ENCODE measurements at regions not wholly inside any gene's neighbourhood (a gene's known extent, or its start where the extent isn't known, plus 50 kb on each side); places are given as distances from the start of the nearest gene placed in this dataset.
A peak's percentile ranks its signal among the peaks of the same experiment; 100 is the strongest.

DNA sequence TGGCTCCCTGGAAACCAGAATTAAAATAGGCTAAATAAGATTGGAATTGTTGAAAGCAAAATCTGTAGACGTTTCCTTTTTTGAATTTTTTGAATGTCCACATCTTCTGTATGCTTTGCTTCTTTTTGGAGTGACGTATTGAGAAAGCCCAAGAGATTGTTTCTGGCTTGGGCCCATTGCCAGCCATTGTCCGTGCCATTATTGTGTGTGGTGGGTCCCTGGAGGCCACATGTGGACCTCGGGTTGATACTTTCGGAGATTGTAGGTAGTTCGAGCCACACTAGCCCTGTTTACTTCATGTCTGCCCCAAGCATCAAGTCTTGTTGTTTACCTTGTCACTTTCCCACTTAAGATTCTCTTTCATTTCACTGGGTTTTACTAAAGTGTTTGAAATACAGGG is 106.0 kb downstream of the PALM2AKAP2 start:
- in situ Hi-C loops (cut with MboI; ENCODE audit: low sequenced_read_pairs) (no loop called here), dilution Hi-C loops (cut with HindIII; ENCODE audit: low sequenced_read_pairs, unreplicated experiment) (no loop called here), intact Hi-C loops (cut with micrococcal nuclease) (loop anchor here (10.0 kb wide), 1 partner anchor 121 kb away; no protein-coding TSS in a partner anchor)
- Histone ChIP-seq H2AK9ac (replicated peaks; ENCODE audit: low read depth, low read length, poor library complexity) (no peak overlapping the region), H4K8ac (ENCODE audit: low read depth in 2 of 2, low read length in 2 of 2) (no peak overlapping the region), H3K79me1 (ENCODE audit: low read depth in 1 of 2, low read length in 2 of 2) (peaks cover 26 to 46% of the 10 kb centered on the region in 2 experiments), H3K4me2 (ENCODE audit: low read depth, low read length) (no peak overlapping the region), H3K4me3 (ENCODE audit: insufficient read depth, low read depth, low read length) (no peak overlapping the region), H4K5ac (ENCODE audit: low read depth, low read length) (no peak overlapping the region), H3K18ac (ENCODE audit: low read depth, low read length) (no peak overlapping the region), H3K36me3 (ENCODE audit: control insufficient read depth, insufficient read depth, low read length) (peaks cover 2% of the 10 kb centered on the region; the same call in 1 of the 2 replicates), H3K9me3 (ENCODE audit: control insufficient read depth, insufficient read depth, low read length) (no peaks in the 10 kb centered on the region), H3K9ac (ENCODE audit: low read depth, low read length) (no peak overlapping the region), H3K56ac (ENCODE audit: extremely low read depth, insufficient read depth, low read length) (no peak overlapping the region), H4K20me1 (ENCODE audit: insufficient read depth, low read length) (peaks cover 15% of the 10 kb centered on the region), H3K27ac (ENCODE audit: insufficient read depth, low read length) (no peak overlapping the region), H2BK15ac (ENCODE audit: low read depth, low read length) (no peak overlapping the region), H2AFZ (replicated peaks; ENCODE audit: low read length, poor library complexity) (no peak overlapping the region), H3K23ac (ENCODE audit: low read depth, low read length) (no peak overlapping the region), H2BK5ac (ENCODE audit: low read depth, low read length, poor library complexity, severe bottlenecking) (no peak overlapping the region), H2AK5ac (ENCODE audit: low read depth, low read length) (peak overlapping the region; percentile 76; the same call in 1 of the 2 replicates), H3K4ac (ENCODE audit: low read depth, low read length) (0 out of 2 replicates have a peak overlapping the region, but pooled peaks have one; percentile 30), H3K27me3 (ENCODE audit: control insufficient read depth, insufficient read depth, low read length) (no peaks in the 10 kb centered on the region), H3K9me1 (ENCODE audit: insufficient read depth, low read length) (peaks cover 12% of the 10 kb centered on the region), H2BK120ac (ENCODE audit: low read depth, low read length) (no peak overlapping the region), H3K14ac (replicated peaks; ENCODE audit: low read depth, low read length) (no peak overlapping the region), H4K91ac (ENCODE audit: insufficient read depth, low read depth, low read length) (no peak overlapping the region), H3K4me1 (ENCODE audit: control insufficient read depth, insufficient read depth, low read length) (peaks cover 8% of the 10 kb centered on the region), H2BK20ac (ENCODE audit: low read depth, low read length) (no peak overlapping the region)
- TF ChIP-seq NFE2L2 (IDR thresholded peaks at IDR 0.05; ENCODE audit: low read depth, low read length) (no peak), RAD21 (IDR thresholded peaks at IDR 0.05; ENCODE audit: low read length) (no peak), MAFK (IDR thresholded peaks at IDR 0.05; ENCODE audit: low read depth, low read length) (no peak), CEBPB (IDR thresholded peaks at IDR 0.05; ENCODE audit: low read depth, low read length) (no peak), CHD1 (IDR thresholded peaks at IDR 0.05; ENCODE audit: low read depth, low read length) (no peak), BHLHE40 (IDR thresholded peaks at IDR 0.05; ENCODE audit: low read depth, low read length) (no peak), MAZ (IDR thresholded peaks at IDR 0.05; ENCODE audit: borderline replicate concordance, low read depth, low read length) (no peak), POLR2A (IDR thresholded peaks at IDR 0.05; ENCODE audit: low read depth, low read length) (no peak), MXI1 (IDR thresholded peaks at IDR 0.05; ENCODE audit: borderline replicate concordance, low read depth, low read length) (no peak)
- TF ChIP-seq, protein P1, sequence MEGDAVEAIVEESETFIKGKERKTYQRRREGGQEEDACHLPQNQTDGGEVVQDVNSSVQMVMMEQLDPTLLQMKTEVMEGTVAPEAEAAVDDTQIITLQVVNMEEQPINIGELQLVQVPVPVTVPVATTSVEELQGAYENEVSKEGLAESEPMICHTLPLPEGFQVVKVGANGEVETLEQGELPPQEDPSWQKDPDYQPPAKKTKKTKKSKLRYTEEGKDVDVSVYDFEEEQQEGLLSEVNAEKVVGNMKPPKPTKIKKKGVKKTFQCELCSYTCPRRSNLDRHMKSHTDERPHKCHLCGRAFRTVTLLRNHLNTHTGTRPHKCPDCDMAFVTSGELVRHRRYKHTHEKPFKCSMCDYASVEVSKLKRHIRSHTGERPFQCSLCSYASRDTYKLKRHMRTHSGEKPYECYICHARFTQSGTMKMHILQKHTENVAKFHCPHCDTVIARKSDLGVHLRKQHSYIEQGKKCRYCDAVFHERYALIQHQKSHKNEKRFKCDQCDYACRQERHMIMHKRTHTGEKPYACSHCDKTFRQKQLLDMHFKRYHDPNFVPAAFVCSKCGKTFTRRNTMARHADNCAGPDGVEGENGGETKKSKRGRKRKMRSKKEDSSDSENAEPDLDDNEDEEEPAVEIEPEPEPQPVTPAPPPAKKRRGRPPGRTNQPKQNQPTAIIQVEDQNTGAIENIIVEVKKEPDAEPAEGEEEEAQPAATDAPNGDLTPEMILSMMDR (conservative IDR thresholded peaks at IDR 0.05; ENCODE audit: low read depth, low read length) = no peak
- TF ChIP-seq, protein P2, sequence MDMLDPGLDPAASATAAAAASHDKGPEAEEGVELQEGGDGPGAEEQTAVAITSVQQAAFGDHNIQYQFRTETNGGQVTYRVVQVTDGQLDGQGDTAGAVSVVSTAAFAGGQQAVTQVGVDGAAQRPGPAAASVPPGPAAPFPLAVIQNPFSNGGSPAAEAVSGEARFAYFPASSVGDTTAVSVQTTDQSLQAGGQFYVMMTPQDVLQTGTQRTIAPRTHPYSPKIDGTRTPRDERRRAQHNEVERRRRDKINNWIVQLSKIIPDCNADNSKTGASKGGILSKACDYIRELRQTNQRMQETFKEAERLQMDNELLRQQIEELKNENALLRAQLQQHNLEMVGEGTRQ (IDR thresholded peaks at IDR 0.05; ENCODE audit: low read depth, low read length) = no peak
- BruUV-seq (replicated peaks) = no TSS peak
- ChIA-PET CTCF (interaction anchor here (1.1 kb wide), 1 partner anchor 14 kb away, joined by 4 read pairs; no protein-coding TSS in a partner anchor), POLR2A (ENCODE audit: unreplicated experiment) (no interaction called here)
- no peak for ATAC-seq (ENCODE audit: low read depth)
- no CpG with 5 or more reads among the region's 6 CpGs for WGBS, 2 experiments (ENCODE audit: extremely low coverage in 2 of 2, insufficient read length in 1 of 2)
- DNase-seq = no peak

Data from IMR-90 (cell line).